ENCODE measurements at regions not wholly inside any gene's neighbourhood (a gene's known extent, or its start where the extent isn't known, plus 50 kb on each side); places are given as distances from the start of the nearest gene placed in this dataset.

GRCh38 chr2:128797937-128798336, 479.3 kb upstream of the HS6ST1 start:
- TF ChIP-seq, protein P1, sequence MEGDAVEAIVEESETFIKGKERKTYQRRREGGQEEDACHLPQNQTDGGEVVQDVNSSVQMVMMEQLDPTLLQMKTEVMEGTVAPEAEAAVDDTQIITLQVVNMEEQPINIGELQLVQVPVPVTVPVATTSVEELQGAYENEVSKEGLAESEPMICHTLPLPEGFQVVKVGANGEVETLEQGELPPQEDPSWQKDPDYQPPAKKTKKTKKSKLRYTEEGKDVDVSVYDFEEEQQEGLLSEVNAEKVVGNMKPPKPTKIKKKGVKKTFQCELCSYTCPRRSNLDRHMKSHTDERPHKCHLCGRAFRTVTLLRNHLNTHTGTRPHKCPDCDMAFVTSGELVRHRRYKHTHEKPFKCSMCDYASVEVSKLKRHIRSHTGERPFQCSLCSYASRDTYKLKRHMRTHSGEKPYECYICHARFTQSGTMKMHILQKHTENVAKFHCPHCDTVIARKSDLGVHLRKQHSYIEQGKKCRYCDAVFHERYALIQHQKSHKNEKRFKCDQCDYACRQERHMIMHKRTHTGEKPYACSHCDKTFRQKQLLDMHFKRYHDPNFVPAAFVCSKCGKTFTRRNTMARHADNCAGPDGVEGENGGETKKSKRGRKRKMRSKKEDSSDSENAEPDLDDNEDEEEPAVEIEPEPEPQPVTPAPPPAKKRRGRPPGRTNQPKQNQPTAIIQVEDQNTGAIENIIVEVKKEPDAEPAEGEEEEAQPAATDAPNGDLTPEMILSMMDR (IDR thresholded peaks at IDR 0.05; ENCODE audit: insufficient read depth, low read length, poor library complexity, severe bottlenecking) = no peak
- no peak for TF ChIP-seq EZH2phosphoT487 (conservative IDR thresholded peaks at IDR 0.05; ENCODE audit: low read length)
